ENCODE measurements at regions not wholly inside any gene's neighbourhood (a gene's known extent, or its start where the extent isn't known, plus 50 kb on each side); places are given as distances from the start of the nearest gene placed in this dataset.

GRCh38 chr12:46711756-46712155, 114.0 kb downstream of the SLC38A4 start:
- no peak for TF ChIP-seq CTCF (IDR thresholded peaks at IDR 0.05)

GRCh38 chr12:46710125-46710743, 115.6 kb downstream of the SLC38A4 start:
- Histone ChIP-seq H3K9me3 (no peaks in the 10 kb centered on the region), H3K27ac (no peak overlapping the region), H3K4me3 (no peak overlapping the region), H3K4me1 (no peaks in the 10 kb centered on the region), H3K27me3 (no peaks in the 10 kb centered on the region), H3K36me3 (no peaks in the 10 kb centered on the region)
- no peak for TF ChIP-seq CTCF (IDR thresholded peaks at IDR 0.05)
- no peak for DNase-seq (ENCODE audit: low spot score)

More at GRCh38 chr12:46711756-46712155, 114.0 kb downstream of the SLC38A4 start:
- DNase-seq (ENCODE audit: low spot score), result no peak
- Histone ChIP-seq H3K36me3 (no peaks in the 10 kb centered on the region), H3K9me3 (no peaks in the 10 kb centered on the region), H3K4me3 (no peak overlapping the region), H3K27me3 (no peaks in the 10 kb centered on the region), H3K4me1 (no peaks in the 10 kb centered on the region), H3K27ac (no peak overlapping the region)

DNA sequence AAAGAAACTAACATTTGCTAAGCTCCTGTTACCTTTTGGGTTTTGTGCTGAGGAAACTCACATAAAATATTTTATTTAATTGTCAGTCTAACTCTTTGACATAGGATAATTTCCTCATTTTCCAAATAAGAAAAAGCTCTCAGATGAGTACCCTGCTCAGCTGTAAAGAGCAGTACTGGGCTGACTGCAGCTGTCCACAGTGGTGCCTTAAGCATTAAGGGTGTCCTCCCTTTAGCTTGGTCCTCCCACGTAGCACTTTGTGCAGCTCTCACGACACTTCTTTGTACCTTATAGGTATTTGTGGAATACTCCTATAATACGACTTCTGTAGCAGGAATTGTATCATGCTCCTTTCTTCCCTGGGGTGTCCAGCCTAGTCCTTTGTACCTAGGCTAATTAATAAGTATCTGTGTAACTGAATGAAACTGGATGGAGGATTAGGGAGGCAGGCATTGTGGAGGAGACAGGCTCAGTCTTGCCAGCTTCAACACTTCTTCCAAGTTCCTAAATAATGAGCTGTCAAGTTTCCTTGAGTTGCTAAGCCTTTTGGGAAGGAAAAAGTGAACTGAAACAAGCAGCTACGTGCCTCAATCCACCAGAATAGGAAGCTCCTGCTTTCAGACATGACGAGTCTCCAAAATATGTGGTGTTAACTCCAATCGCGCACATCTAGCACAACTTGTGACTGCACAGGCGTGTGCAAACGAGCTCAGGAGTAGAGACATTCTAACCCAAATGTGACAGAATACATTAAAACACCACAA, 123.0 kb downstream of the SLC38A4 start:
- H3K9me3 ChIP-seq, result peaks cover 0 to 8% of the 10 kb centered on the region in 2 donors
- no peak overlapping the region for H3K27ac ChIP-seq
- DNase-seq (ENCODE audit: low spot score), result no peak
- no peaks in the 10 kb centered on the region for H3K36me3 ChIP-seq
- TF ChIP-seq CTCF (IDR thresholded peaks at IDR 0.05), result no peak
- H3K4me1 ChIP-seq, result no peaks in the 10 kb centered on the region
- no peaks in the 10 kb centered on the region for H3K27me3 ChIP-seq
- no peak overlapping the region for H3K4me3 ChIP-seq

- H3K4me3 ChIP-seq, result no peak overlapping the region
- DNase-seq (ENCODE audit: low spot score), result no peak
Measured at GRCh38 chr12:46701356-46701755, 124.4 kb downstream of the SLC38A4 start.

GRCh38 chr12:46699986-46700385, 125.8 kb downstream of the SLC38A4 start:
- no peaks in the 10 kb centered on the region for H3K4me1 ChIP-seq
- peaks cover 0 to 13% of the 10 kb centered on the region in 2 donors for H3K9me3 ChIP-seq
- DNase-seq (ENCODE audit: low spot score), result no peak
- H3K4me3 ChIP-seq, result no peak overlapping the region
- H3K36me3 ChIP-seq, result no peaks in the 10 kb centered on the region
- no peak overlapping the region for H3K27ac ChIP-seq
- H3K27me3 ChIP-seq, result no peaks in the 10 kb centered on the region
- no peak for TF ChIP-seq CTCF (IDR thresholded peaks at IDR 0.05)

More at GRCh38 chr12:46701356-46701755, 124.4 kb downstream of the SLC38A4 start:
- no peak for TF ChIP-seq CTCF (IDR thresholded peaks at IDR 0.05)
- H3K27me3 ChIP-seq, result no peaks in the 10 kb centered on the region
- H3K9me3 ChIP-seq, result peaks cover 0 to 13% of the 10 kb centered on the region in 2 donors
- no peak overlapping the region for H3K27ac ChIP-seq
- no peaks in the 10 kb centered on the region for H3K4me1 ChIP-seq
- no peaks in the 10 kb centered on the region for H3K36me3 ChIP-seq

Data from right atrium auricular region (tissue), 2 donors.